H9 (cell line): ENCODE measurements at regions not wholly inside any gene's neighbourhood (a gene's known extent, or its start where the extent isn't known, plus 50 kb on each side); places are given as distances from the start of the nearest gene placed in this dataset.
A peak's percentile ranks its signal among the peaks of the same experiment; 100 is the strongest.

Experiments used
- DNase-seq: peaks from one replicate; pipeline ENCODE4 v3.0.0-alpha.2; 2017
- H2AFZ ChIP-seq: one replicate; pipeline ENCODE4 v1.6.1; 2013; ENCODE audit warnings: mild to moderate bottlenecking, low read length, control low read depth, moderate library complexity
- H2AK5ac ChIP-seq: 2 replicates; pipeline ENCODE4 v1.6.1; 2013; ENCODE audit warnings: low read length, control low read depth, mixed read lengths; ENCODE audit not compliant: insufficient read length
- H2BK120ac ChIP-seq: one replicate; pipeline ENCODE4 v1.6.1; 2013; ENCODE audit warnings: low read depth, mild to moderate bottlenecking, low read length, control low read depth, inconsistent platforms; ENCODE audit not compliant: poor library complexity, severe bottlenecking
- H2BK12ac ChIP-seq: 2 replicates; pipeline ENCODE4 v1.6.1; 2013; ENCODE audit warnings: low read length, control low read depth, mixed read lengths, low read depth; ENCODE audit not compliant: insufficient read length
- H2BK15ac ChIP-seq: 2 replicates; pipeline ENCODE4 v1.6.1; 2013; ENCODE audit warnings: low read depth, low read length, control low read depth
- H2BK20ac ChIP-seq: one replicate; pipeline ENCODE4 v1.6.1; 2013; ENCODE audit warnings: low read depth, mild to moderate bottlenecking, low read length, control low read depth, inconsistent platforms; ENCODE audit not compliant: poor library complexity, severe bottlenecking
- H2BK5ac ChIP-seq: 2 replicates; pipeline ENCODE4 v1.6.1; 2013; ENCODE audit warnings: low read length, control low read depth, mixed read lengths; ENCODE audit not compliant: insufficient read length
- H3K14ac ChIP-seq: 2 replicates; pipeline ENCODE4 v1.6.1; 2013; ENCODE audit warnings: low read length, control low read depth; ENCODE audit not compliant: insufficient read depth
- H3K18ac ChIP-seq: 2 replicates; pipeline ENCODE4 v1.6.1; 2013; ENCODE audit warnings: low read depth, mild to moderate bottlenecking, mixed read lengths, low read length, control low read depth; ENCODE audit not compliant: insufficient read length
- H3K23ac ChIP-seq: 2 replicates; pipeline ENCODE4 v1.6.1; 2013; ENCODE audit warnings: low read length, control low read depth, mixed read lengths, low read depth; ENCODE audit not compliant: insufficient read length
- H3K23me2 ChIP-seq: 2 replicates; pipeline ENCODE4 v1.6.1; 2013; ENCODE audit warnings: low read depth, mild to moderate bottlenecking, mixed read lengths, low read length, control low read depth; ENCODE audit not compliant: insufficient read length, poor library complexity, severe bottlenecking
- H3K27ac ChIP-seq: 2 replicates; pipeline ENCODE4 v1.5.1; 2013; ENCODE audit warnings: low read length, control low read depth, mixed read lengths, low read depth; ENCODE audit not compliant: insufficient read length
- H3K27me3 ChIP-seq: 2 replicates; pipeline ENCODE4 v1.6.1; 2013; ENCODE audit warnings: low read length, control low read depth, inconsistent platforms; ENCODE audit not compliant: insufficient read depth
- H3K4ac ChIP-seq: 2 replicates; pipeline ENCODE4 v1.6.1; 2013; ENCODE audit warnings: low read depth, mild to moderate bottlenecking, control low read depth, inconsistent platforms, low read length, moderate library complexity
- H3K4me1 ChIP-seq: 2 replicates; pipeline ENCODE4 v1.6.1; 2013; ENCODE audit warnings: low read length, control low read depth, inconsistent platforms; ENCODE audit not compliant: insufficient read depth
- H3K4me2 ChIP-seq: 2 replicates; pipeline ENCODE4 v1.6.1; 2013; ENCODE audit warnings: low read length, control low read depth, mixed read lengths; ENCODE audit not compliant: insufficient read length, insufficient read depth
- H3K56ac ChIP-seq: 2 replicates; pipeline ENCODE4 v1.6.1; 2013; ENCODE audit warnings: low read depth, mild to moderate bottlenecking, mixed read lengths, low read length, control low read depth; ENCODE audit not compliant: insufficient read length
- H3K79me1 ChIP-seq: 2 replicates; pipeline ENCODE4 v1.6.1; 2013; ENCODE audit warnings: low read depth, mild to moderate bottlenecking, moderate library complexity, low read length, control low read depth, inconsistent platforms; ENCODE audit not compliant: insufficient read depth, poor library complexity, severe bottlenecking
- H3K79me2 ChIP-seq: 2 replicates; pipeline ENCODE4 v1.6.1; 2013; ENCODE audit warnings: low read length, control low read depth, inconsistent platforms; ENCODE audit not compliant: insufficient read depth
- H3K9ac ChIP-seq: 2 replicates; pipeline ENCODE4 v1.6.1; 2013; ENCODE audit warnings: low read length, control low read depth, mixed read lengths; ENCODE audit not compliant: insufficient read length; ENCODE audit errors: extremely low read depth
- H3K9me3 ChIP-seq: one replicate; pipeline ENCODE4 v1.6.1; 2013; ENCODE audit warnings: low read depth, low read length, inconsistent platforms; ENCODE audit not compliant: control insufficient read depth
- H3T11ph ChIP-seq: one replicate; pipeline ENCODE4 v1.6.1; 2013; ENCODE audit warnings: mild to moderate bottlenecking, low read length, control low read depth, inconsistent platforms
- H4K20me1 ChIP-seq: one replicate; pipeline ENCODE4 v1.6.1; 2013; ENCODE audit not compliant: control insufficient read depth, insufficient read length, insufficient read depth
- H4K5ac ChIP-seq: 2 replicates; pipeline ENCODE4 v1.6.1; 2013; ENCODE audit warnings: low read depth, mild to moderate bottlenecking, mixed read lengths, low read length, control low read depth; ENCODE audit not compliant: insufficient read length
- H4K8ac ChIP-seq: replicated peaks from 2 replicates; pipeline ENCODE4 v1.6.1; 2013; ENCODE audit warnings: low read length, control low read depth, mixed read lengths, low read depth; ENCODE audit not compliant: insufficient read length
- H4K91ac ChIP-seq: 2 replicates; pipeline ENCODE4 v1.6.1; 2013; ENCODE audit warnings: low read depth, mild to moderate bottlenecking, moderate library complexity, mixed read lengths, low read length, control low read depth; ENCODE audit not compliant: insufficient read length
- H3K27ac Mint-ChIP-seq, 3 experiments: 2 replicates in 2 of 3; 3 replicates in 1 of 3; pipeline ENCODE4 v1.8.0; 2020 to 2021; ENCODE audit warnings: mixed read lengths in 3 of 3, mild to moderate bottlenecking in 1 of 3, moderate library complexity in 1 of 3
- H3K27me3 Mint-ChIP-seq: 2 replicates; pipeline ENCODE4 v1.8.0; 2021; ENCODE audit warnings: low read depth, mild to moderate bottlenecking, moderate library complexity, mixed read lengths
- H3K36me3 Mint-ChIP-seq, 3 experiments: 2 replicates in 2 of 3; 3 replicates in 1 of 3; pipeline ENCODE4 v1.8.0; 2020 to 2021; ENCODE audit warnings: low read depth in 3 of 3, mixed read lengths in 3 of 3; ENCODE audit not compliant: insufficient read depth in 1 of 3
- H3K4me1 Mint-ChIP-seq, 2 experiments: 2 replicates each; pipeline ENCODE4 v1.8.0; 2020; ENCODE audit warnings: mixed read lengths in 2 of 2
- H3K4me3 Mint-ChIP-seq, 2 experiments: 2 replicates in 1 of 2; 3 replicates in 1 of 2; pipeline ENCODE4 v1.8.0; 2020 to 2021; ENCODE audit warnings: mild to moderate bottlenecking in 2 of 2, mixed read lengths in 2 of 2, moderate library complexity in 1 of 2
- H3K9me3 Mint-ChIP-seq, 2 experiments: 2 replicates in 1 of 2; 3 replicates in 1 of 2; pipeline ENCODE4 v1.8.0; 2020; ENCODE audit warnings: mild to moderate bottlenecking in 2 of 2, mixed read lengths in 2 of 2, moderate library complexity in 1 of 2
- WGBS: extraction: QIAGEN DNeasy Blood & Tissue Kit; methylation state at CpG from one replicate; pipeline ENCODE4 v1.1.7; 2013; ENCODE audit warnings: missing lambda C conversion rate, low lambda C conversion rate, mixed read lengths; ENCODE audit not compliant: insufficient read length; ENCODE audit errors: extremely low coverage; 5-methylcytosine and 5-hydroxymethylcytosine counted together
- TF ChIP-seq, protein P1 (sequence below): fragments of 200-600 bp; sonication (generic); conservative IDR thresholded peaks from 3 replicates; pipeline ENCODE4 v1.8.0; 2021; ENCODE audit warnings: antibody characterized with exemption, mild to moderate bottlenecking

DNA sequence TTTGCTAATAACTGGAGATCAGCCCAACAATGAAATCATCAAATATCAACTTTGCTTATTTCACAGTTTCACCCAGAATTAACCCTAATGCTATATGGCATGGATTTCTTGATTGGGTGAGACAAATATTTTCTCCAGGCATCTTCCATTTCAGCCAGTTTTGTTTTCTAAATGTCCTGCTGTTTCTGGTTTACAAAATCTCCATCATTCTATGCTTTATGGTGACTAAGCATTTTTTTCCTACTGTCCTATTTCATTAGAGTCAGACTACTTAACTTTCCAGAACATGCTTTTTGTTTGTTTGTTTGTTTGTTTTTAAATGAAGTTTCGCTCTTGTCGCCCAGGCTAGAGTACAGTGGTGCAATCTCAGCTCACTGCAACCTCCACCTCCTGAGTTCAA is 59.5 kb upstream of the EXOC2 start:
- H3K4me1 ChIP-seq = no peaks in the 10 kb centered on the region
- no peak overlapping the region for H2BK20ac ChIP-seq
- no peak overlapping the region for H2AFZ ChIP-seq
- no peak overlapping the region for H4K5ac ChIP-seq
- H3K9ac ChIP-seq = no peak overlapping the region
- peak overlapping the region in 1 of 3 experiments; percentile 69; a peak in 1 of 7 replicates for H3K27ac Mint-ChIP-seq
- no peak overlapping the region for H2AK5ac ChIP-seq
- no peak overlapping the region for H2BK5ac ChIP-seq
- no peaks in the 10 kb centered on the region for H3K79me2 ChIP-seq
- H3K18ac ChIP-seq = no peak overlapping the region
- no peak overlapping the region for H4K91ac ChIP-seq
- H3T11ph ChIP-seq = no peak overlapping the region
- no peak overlapping the region for H3K23ac ChIP-seq
- TF ChIP-seq, protein P1, sequence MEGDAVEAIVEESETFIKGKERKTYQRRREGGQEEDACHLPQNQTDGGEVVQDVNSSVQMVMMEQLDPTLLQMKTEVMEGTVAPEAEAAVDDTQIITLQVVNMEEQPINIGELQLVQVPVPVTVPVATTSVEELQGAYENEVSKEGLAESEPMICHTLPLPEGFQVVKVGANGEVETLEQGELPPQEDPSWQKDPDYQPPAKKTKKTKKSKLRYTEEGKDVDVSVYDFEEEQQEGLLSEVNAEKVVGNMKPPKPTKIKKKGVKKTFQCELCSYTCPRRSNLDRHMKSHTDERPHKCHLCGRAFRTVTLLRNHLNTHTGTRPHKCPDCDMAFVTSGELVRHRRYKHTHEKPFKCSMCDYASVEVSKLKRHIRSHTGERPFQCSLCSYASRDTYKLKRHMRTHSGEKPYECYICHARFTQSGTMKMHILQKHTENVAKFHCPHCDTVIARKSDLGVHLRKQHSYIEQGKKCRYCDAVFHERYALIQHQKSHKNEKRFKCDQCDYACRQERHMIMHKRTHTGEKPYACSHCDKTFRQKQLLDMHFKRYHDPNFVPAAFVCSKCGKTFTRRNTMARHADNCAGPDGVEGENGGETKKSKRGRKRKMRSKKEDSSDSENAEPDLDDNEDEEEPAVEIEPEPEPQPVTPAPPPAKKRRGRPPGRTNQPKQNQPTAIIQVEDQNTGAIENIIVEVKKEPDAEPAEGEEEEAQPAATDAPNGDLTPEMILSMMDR = no peak
- DNase-seq = no peak
- H3K56ac ChIP-seq = no peak overlapping the region
- no peak overlapping the region for H3K14ac ChIP-seq
- H3K79me1 ChIP-seq = no peaks in the 10 kb centered on the region
- H3K36me3 Mint-ChIP-seq = peaks cover 0 to 8% (median 0%) of the 10 kb centered on the region in 3 experiments; a peak in 3 of 7 replicates
- no peaks in the 10 kb centered on the region for H3K9me3 ChIP-seq
- no peak overlapping the region for H3K4me3 Mint-ChIP-seq
- no peak overlapping the region for H3K4me2 ChIP-seq
- H4K20me1 ChIP-seq = no peaks in the 10 kb centered on the region
- WGBS = no CpG with 5 or more reads among the region's 2 CpGs
- no peak overlapping the region for H2BK15ac ChIP-seq
- H3K4me1 Mint-ChIP-seq = peaks cover 5 to 7% of the 10 kb centered on the region in 2 experiments
- H3K27me3 Mint-ChIP-seq = no peaks in the 10 kb centered on the region
- no peak overlapping the region for H2BK12ac ChIP-seq
- no peak overlapping the region for H3K27ac ChIP-seq
- H3K23me2 ChIP-seq = no peaks in the 10 kb centered on the region
- no peaks in the 10 kb centered on the region for H3K27me3 ChIP-seq
- H4K8ac ChIP-seq = no peak overlapping the region
- H2BK120ac ChIP-seq = no peak overlapping the region
- peaks cover 0 to 3% of the 10 kb centered on the region in 2 experiments; a peak in 1 of 5 replicates for H3K9me3 Mint-ChIP-seq
- no peak overlapping the region for H3K4ac ChIP-seq
